Germinal center (tissue), 1 donor: ENCODE measurements at regions not wholly inside any gene's neighbourhood (a gene's known extent, or its start where the extent isn't known, plus 50 kb on each side); places are given as distances from the start of the nearest gene placed in this dataset.

ENCODE experiments used
- DNase-seq: peaks from one replicate; pipeline ENCODE4 v3.0.0; 2012; ENCODE audit warnings: mixed read lengths, low spot score

DNA sequence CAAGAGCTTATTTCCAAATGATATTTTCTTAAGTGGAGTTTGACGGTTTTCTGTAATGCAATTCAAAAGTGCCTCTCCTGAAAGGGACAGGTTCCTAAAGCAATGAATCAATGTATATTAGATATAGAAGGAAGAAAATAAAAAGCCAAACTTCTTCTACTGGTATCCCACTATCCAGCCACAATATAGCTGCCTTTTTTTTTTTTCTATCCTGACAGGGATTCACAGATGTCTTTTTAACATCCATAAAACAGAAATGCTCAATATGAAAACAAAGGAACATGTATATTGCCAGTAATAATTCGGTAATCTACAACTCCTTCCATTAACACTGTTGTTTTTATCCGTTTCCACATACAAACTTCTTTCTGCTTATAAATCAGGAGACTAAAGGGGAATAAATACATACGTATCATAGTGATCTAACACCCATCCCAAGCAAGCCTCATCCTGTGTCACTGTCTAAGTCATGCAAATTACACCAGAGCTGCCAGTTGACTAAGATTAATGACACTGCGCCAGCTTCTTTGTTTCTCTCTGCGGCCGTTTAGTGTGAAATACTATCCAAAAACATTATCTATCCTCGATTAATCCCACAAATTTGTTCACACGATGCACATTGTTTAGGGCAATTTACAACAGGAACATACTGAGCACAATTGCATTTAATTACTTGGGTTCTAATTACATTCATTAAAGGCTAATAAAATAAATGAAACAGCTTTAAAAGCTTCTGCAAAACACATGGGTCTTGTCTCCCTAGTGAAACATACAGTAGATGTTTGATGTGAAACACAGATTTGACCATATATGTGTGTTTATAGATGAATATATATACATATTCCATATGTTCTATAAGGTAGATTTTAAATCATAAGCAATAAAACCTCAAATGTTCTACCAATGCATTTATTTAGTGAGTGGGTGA, 51.9 kb upstream of the CDIN1 start:
- no peak for DNase-seq

DNA sequence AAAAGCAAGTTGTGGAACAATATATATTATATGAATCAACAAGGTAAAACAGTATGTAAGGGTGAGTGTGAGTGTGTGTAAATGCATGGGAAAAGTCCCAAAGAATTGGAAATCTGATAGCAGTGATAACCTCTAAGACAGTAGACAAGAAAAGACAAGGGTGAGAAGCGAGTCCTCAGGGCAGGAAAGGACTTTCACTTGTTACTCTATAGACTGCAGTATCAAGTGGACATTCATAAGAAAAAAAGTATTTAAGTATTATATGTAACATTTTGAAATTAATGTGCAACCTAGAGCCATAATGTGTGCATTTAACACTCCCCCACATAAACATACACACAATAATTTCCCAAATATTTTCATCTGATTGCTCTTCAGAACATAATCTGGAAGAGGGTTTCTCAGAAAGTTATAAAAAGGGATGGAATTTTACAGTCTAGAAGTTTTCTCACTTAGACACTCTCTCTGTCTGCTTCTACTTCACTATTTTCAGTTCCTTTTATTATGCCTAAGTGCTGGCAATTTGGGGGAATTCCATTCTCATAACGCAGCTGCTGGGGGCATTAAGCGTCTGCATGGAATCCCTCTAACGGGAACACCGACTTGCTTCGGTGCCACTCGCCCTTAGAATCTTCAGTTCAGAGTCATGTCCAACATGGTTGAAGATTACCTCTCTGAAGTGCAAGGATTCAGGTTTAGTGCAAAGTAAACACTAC, 50.0 kb upstream of the CDIN1 start:
- no peak for DNase-seq
